Loucy (cell line): ENCODE measurements at regions not wholly inside any gene's neighbourhood (a gene's known extent, or its start where the extent isn't known, plus 50 kb on each side); places are given as distances from the start of the nearest gene placed in this dataset.

ENCODE experiments used
- H2AFZ ChIP-seq: fragments of 200-600 bp; sonication (generic); 2 replicates; pipeline ENCODE4 v1.6.0; 2016; ENCODE audit warnings: antibody characterized with exemption, mild to moderate bottlenecking, low read length, moderate library complexity
- H3F3A ChIP-seq: fragments of 200-600 bp; 2 replicates; pipeline ENCODE4 v1.6.0; 2016; ENCODE audit warnings: antibody characterized with exemption, low read depth, mild to moderate bottlenecking
- H3K27me3 ChIP-seq: fragments of 200-600 bp; sonication (generic); 2 replicates; pipeline ENCODE4 v1.6.1; 2014; ENCODE audit warnings: low read length, mild to moderate bottlenecking; ENCODE audit not compliant: insufficient read depth, poor library complexity, severe bottlenecking
- H3K36me3 ChIP-seq: fragments of 200-600 bp; sonication (generic); 2 replicates; pipeline ENCODE4 v1.6.1; 2016; ENCODE audit warnings: low read length; ENCODE audit not compliant: insufficient read depth
- H3K4me1 ChIP-seq: fragments of 200-600 bp; sonication (generic); 2 replicates; pipeline ENCODE4 v1.5.1; 2014; ENCODE audit warnings: low read length, mild to moderate bottlenecking; ENCODE audit not compliant: insufficient read depth, poor library complexity, severe bottlenecking
- H3K4me2 ChIP-seq: fragments of 200-600 bp; sonication (generic); 2 replicates; pipeline ENCODE4 v1.6.0; 2014; ENCODE audit warnings: antibody characterized with exemption, low read length, low read depth, mild to moderate bottlenecking; ENCODE audit not compliant: poor library complexity, severe bottlenecking
- H3K4me3 ChIP-seq: fragments of 200-600 bp; sonication (generic); 2 replicates; pipeline ENCODE4 v1.5.1; 2014; ENCODE audit warnings: low read length, mild to moderate bottlenecking, mixed read lengths; ENCODE audit not compliant: poor library complexity, severe bottlenecking
- H3K79me2 ChIP-seq: fragments of 200-600 bp; sonication (generic); 2 replicates; pipeline ENCODE4 v1.6.1; 2014; ENCODE audit warnings: low read length; ENCODE audit not compliant: insufficient read depth
- H3K9ac ChIP-seq: fragments of 200-600 bp; sonication (generic); 2 replicates; pipeline ENCODE4 v1.6.0; 2014; ENCODE audit warnings: mild to moderate bottlenecking, low read depth, low read length, moderate library complexity; ENCODE audit not compliant: poor library complexity, severe bottlenecking
- H3K9me2 ChIP-seq: fragments of 200-600 bp; sonication (generic); replicated peaks from 2 replicates; pipeline ENCODE4 v1.6.1; 2016; ENCODE audit warnings: low read depth, low read length, mixed read lengths
- H3K9me3 ChIP-seq: fragments of 200-600 bp; sonication (generic); 2 replicates; pipeline ENCODE4 v1.6.1; 2014; ENCODE audit warnings: mild to moderate bottlenecking, antibody characterized with exemption, low read length, low read depth; ENCODE audit not compliant: insufficient read depth
- H4K20me1 ChIP-seq: fragments of 200-600 bp; sonication (generic); 2 replicates; pipeline ENCODE4 v1.6.0; 2014; ENCODE audit warnings: antibody characterized with exemption, low read length, mild to moderate bottlenecking; ENCODE audit not compliant: insufficient read depth, poor library complexity, severe bottlenecking
- CTCF ChIP-seq: fragments of 200-600 bp; sonication (generic); conservative IDR thresholded peaks from 2 replicates; pipeline ENCODE4 v1.5.1; 2014; ENCODE audit warnings: mild to moderate bottlenecking, antibody characterized with exemption, low read length
- EZH2phosphoT487 ChIP-seq: fragments of 200-600 bp; IDR thresholded peaks from 2 replicates; pipeline ENCODE4 v1.6.1; 2018; ENCODE audit warnings: antibody characterized with exemption, mild to moderate bottlenecking, moderate library complexity, borderline replicate concordance

DNA sequence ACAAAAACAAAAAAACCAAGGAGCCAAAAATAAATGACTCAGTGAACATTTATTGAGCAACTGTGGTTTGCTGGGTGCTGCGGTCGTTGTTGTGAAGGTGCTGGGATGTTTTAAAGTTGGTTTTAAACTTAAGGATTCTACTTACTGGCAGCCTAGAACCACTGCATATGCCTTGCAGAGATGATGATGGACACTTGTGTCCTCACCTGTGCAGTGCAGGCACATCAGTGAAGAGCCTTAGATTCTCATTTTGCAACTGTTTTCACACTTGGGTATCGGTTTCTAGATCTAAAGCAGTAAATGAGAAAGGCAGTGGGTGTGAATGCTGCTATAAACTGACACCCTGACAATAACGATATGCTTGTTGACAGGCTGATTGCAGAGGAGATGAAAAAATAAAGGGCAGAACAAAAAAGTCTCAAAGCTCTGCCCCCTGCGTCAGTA lies 68.8 kb downstream of the UTRN start:
- peaks cover 58% of the 10 kb centered on the region for H3K4me1 ChIP-seq
- TF ChIP-seq CTCF (no peak), EZH2phosphoT487 (no peak)

DNA sequence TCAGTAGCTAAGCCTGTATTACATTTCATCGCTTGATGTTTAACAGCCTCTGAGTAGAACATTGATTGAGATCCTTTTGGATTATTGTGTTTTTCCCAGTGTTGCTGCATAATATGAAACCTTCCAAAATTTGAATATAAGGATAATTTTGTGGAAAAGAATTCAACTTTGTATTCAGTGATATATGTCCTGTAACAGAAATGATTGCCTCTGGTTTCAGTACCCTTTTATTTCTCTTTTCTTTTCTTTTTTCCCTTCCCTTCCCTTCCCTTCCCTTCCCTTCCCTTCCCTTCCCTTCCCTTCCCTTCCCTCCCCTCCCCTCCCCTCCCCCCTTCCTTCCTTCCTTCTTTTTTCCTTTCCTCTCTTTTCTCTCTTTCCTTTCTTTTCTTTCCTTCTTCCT lies 74.6 kb downstream of the UTRN start:
- no peak overlapping the region for H3K4me2 ChIP-seq
- H3K79me2 ChIP-seq = peaks cover 92% of the 10 kb centered on the region
- H3K9me3 ChIP-seq = no peaks in the 10 kb centered on the region
- no peak overlapping the region for H3K9ac ChIP-seq
- no peaks in the 10 kb centered on the region for H3K27me3 ChIP-seq
- H3K9me2 ChIP-seq = no peaks in the 10 kb centered on the region
- no peak overlapping the region for H3K4me3 ChIP-seq
- no peak overlapping the region for H2AFZ ChIP-seq
- peaks cover 38% of the 10 kb centered on the region for H4K20me1 ChIP-seq
- no peaks in the 10 kb centered on the region for H3K36me3 ChIP-seq
- H3K4me1 ChIP-seq = peaks cover 33% of the 10 kb centered on the region
- H3F3A ChIP-seq = no peaks in the 10 kb centered on the region
- TF ChIP-seq CTCF (no peak), EZH2phosphoT487 (no peak)

More for the DNA sequence above, 68.8 kb downstream of the UTRN start:
- H3K4me3 ChIP-seq = no peak overlapping the region
- no peaks in the 10 kb centered on the region for H3K36me3 ChIP-seq
- no peaks in the 10 kb centered on the region for H3K9me2 ChIP-seq
- H3K79me2 ChIP-seq = peaks cover 86% of the 10 kb centered on the region
- H3K4me2 ChIP-seq = peak overlapping the region; percentile 96
- no peak overlapping the region for H2AFZ ChIP-seq
- H3K9me3 ChIP-seq = no peaks in the 10 kb centered on the region
- peaks cover 23% of the 10 kb centered on the region for H4K20me1 ChIP-seq
- H3K27me3 ChIP-seq = no peaks in the 10 kb centered on the region
- no peak overlapping the region for H3K9ac ChIP-seq
- H3F3A ChIP-seq = peaks cover 22% of the 10 kb centered on the region; the same call in 1 of the 2 replicates

- Histone ChIP-seq H3K79me2 (peaks cover 92% of the 10 kb centered on the region), H3K4me1 (peaks cover 36% of the 10 kb centered on the region), H2AFZ (no peak overlapping the region), H3K4me2 (peak overlapping the region; percentile 25), H3K36me3 (no peaks in the 10 kb centered on the region), H3K9me2 (no peaks in the 10 kb centered on the region), H4K20me1 (peaks cover 38% of the 10 kb centered on the region), H3K27me3 (no peaks in the 10 kb centered on the region), H3K9me3 (no peaks in the 10 kb centered on the region), H3K4me3 (no peak overlapping the region), H3F3A (no peaks in the 10 kb centered on the region), H3K9ac (no peak overlapping the region)
- TF ChIP-seq CTCF (no peak), EZH2phosphoT487 (no peak)
These were observed 75.3 kb downstream of the UTRN start for GRCh38 chr6:144360401-144360800.
